GM12891 (cell line): ENCODE measurements at regions not wholly inside any gene's neighbourhood (a gene's known extent, or its start where the extent isn't known, plus 50 kb on each side); places are given as distances from the start of the nearest gene placed in this dataset.

ENCODE experiments used
- DNase-seq: peaks from one replicate; pipeline ENCODE4 v3.0.0; 2011; ENCODE audit warnings: low spot score; ENCODE audit not compliant: insufficient read length
- FAIRE-seq: peaks from 2 replicates; lab custom pipeline; 2011; peaks lifted over from hg19 to GRCh38; lab: Jason Lieb, UNC
- PAX5 ChIP-seq: IDR thresholded peaks from 2 replicates; pipeline ENCODE4 v1.6.1; 2011; ENCODE audit warnings: low read length, moderate library complexity, mild to moderate bottlenecking; ENCODE audit not compliant: insufficient read depth, severe bottlenecking
- POLR2A ChIP-seq: IDR thresholded peaks from 2 replicates; pipeline ENCODE4 v1.6.1; 2011; ENCODE audit warnings: low read depth, low read length, control low read depth
- POLR2AphosphoS5 ChIP-seq: IDR thresholded peaks from 2 replicates; pipeline ENCODE4 v1.6.1; 2011; ENCODE audit warnings: low read depth, low read length, control low read depth
- POU2F2 ChIP-seq: IDR thresholded peaks from 2 replicates; pipeline ENCODE4 v1.6.1; 2011; ENCODE audit warnings: low read depth, mild to moderate bottlenecking, control low read depth, low read length, moderate library complexity
- SPI1 ChIP-seq: IDR thresholded peaks from 2 replicates; pipeline ENCODE4 v1.6.1; 2011; ENCODE audit warnings: low read depth, low read length, control low read depth
- TAF1 ChIP-seq: IDR thresholded peaks from 2 replicates; pipeline ENCODE4 v1.6.1; 2011; ENCODE audit warnings: low read depth, low read length, control low read depth

DNA sequence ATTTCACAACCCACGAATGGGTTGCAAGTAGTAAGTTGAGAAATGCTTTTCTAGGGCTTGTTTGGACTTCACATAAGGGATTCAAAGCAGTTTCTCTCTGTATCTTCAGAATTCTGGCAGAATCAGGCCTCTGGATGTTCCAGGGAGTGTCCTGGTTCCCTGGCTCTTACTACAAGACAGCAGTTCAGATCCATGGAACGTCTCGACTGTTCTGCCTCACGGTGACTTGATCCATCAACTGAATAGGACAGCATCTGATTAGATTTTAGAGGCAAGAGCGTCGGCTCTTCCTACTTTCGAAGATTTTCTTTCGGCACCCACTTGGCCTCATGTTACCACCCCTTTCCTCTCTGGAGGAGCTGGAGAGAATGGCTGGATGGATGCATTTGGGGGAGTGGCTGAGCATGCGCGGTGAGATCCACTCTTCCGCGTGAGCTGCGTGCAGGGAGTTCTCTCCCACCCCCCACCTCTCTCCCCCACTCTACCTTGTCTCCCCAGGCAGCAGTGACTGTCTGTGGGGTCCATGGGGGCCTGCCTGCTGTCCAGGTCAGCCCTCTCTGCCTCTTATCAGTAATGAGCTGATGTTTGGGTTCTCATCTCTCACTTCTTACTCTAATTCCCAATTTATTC lies 132.5 kb downstream of the VAPA start:
- TF ChIP-seq PAX5 (no peak), POLR2A (no peak), POU2F2 (no peak), POLR2AphosphoS5 (no peak), SPI1 (no peak), TAF1 (no peak)
- FAIRE-seq = no peak
- DNase-seq = no peak

DNA sequence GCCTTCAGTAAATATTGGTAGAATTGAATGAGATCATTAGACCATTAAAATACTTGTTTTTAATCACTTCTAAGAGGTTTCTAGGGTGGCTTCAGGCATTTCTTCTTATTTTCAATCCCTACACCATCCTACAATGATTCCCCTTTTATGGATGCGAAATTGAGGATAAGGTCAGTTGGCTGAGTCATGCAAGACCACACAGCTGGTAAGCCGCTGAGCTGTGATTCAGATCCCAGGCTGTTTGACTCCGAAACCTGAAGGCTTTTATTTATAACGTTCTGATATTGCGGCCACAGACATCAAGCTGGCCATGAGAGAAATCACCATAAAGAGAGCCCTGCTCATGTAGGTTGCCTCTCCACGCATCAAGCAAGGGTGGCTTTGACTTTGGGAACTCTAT lies 133.4 kb downstream of the VAPA start:
- FAIRE-seq (no peak), DNase-seq (no peak)
- TF ChIP-seq POLR2AphosphoS5 (no peak), SPI1 (no peak), POLR2A (no peak), TAF1 (no peak), POU2F2 (no peak), PAX5 (no peak)

DNA sequence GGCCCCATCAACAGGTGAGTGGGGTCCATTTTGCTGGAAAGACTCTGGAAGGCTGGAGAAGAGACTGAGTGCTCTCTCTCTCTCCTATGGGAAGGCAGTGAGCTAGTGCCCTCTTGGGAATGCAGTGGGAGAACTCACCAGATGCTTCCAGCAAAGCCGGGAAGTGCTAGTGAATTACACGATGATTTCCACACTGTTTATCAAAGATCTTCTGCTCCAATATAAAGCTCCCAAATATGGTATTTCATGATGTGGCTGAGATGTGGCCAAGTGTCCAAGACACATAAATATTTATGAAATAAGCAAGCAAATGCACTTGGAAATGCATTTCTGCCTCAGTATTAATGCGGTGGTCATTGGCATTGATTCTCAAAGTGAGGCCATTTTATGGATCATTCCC lies 135.9 kb downstream of the VAPA start:
- DNase-seq (no peak), FAIRE-seq (no peak)
- TF ChIP-seq TAF1 = no peak
- TF ChIP-seq POLR2AphosphoS5 = no peak
- no peak for TF ChIP-seq SPI1
- TF ChIP-seq PAX5 = no peak
- no peak for TF ChIP-seq POU2F2
- no peak for TF ChIP-seq POLR2A

DNA sequence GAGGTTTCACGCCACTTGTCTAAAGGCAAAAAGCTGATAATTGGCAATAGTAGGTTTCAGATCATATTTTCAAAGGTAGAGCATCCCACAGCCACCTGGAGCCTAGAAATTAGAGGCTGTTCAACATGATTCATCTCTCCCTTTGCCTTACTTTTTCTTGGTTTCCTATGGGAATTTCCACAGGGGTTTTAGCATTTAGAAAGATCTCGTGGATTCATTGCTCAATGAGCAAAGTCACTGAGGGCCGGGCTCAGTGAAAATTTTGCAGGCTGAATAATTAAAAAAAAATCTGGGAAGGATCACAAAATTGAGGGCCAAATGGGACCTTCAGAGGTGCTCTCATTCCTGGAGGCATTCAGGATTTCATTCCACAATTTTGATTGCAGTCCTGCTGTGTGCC lies 137.1 kb downstream of the VAPA start:
- no peak for FAIRE-seq
- no peak for DNase-seq
- TF ChIP-seq SPI1 (no peak), TAF1 (no peak), POU2F2 (no peak)

DNA sequence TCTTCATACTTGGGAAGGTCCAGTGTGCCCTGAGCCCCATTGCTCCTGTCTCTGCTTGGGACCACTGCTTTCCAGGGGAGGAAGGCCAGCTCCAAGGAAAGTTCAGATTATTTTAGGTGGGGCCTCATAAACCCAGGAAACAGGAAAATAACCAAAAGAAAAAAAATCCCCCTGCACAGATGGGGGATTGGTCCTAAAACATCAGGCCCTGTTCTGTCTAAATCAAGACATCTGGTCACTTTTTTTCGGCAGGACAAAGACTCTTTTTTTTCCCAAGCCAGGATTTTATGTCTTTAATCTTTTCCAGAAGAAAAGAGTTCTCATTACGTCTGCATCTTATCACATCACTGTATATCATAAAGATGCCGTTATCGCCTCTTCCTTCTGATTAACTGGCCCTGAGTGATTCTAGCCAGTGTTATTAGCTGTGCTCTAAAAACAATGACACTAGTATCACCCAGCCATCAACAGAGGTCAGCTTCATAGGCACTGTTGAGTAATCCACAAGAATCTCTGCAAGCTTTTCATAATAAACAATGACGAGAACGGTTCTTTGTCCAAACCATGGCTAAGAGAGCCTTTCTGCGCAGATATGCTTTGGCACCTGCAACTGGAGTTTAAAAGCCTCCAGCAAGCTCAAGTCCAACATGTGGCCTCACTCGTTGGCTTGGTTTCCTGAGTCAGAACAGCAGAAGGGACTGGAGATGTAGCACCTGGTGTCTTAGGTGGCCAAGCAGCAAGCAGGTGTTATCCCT lies 138.2 kb downstream of the VAPA start:
- DNase-seq = no peak
- TF ChIP-seq POLR2AphosphoS5 (no peak), POU2F2 (no peak), TAF1 (no peak)
- no peak for FAIRE-seq

DNA sequence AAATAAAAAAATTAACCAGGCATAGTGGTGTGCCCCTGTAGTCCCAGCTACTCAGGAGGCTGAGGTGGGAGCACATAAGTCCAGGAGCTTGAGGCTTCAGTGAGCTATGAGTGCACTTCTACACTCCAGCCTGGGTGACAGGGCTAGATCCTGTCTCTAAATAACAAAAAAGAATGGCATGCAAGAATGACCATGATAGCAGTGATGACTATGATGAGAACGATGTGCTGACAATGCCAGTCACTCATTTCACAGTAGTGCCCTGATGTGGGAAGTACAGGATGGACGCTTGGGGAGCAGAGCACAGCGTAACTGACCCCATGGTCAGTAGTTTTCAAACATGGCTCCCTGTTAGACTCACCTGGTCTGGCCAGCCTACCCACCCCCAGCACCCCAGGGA lies 139.1 kb downstream of the VAPA start:
- TF ChIP-seq SPI1 = no peak
- no peak for TF ChIP-seq PAX5
- no peak for TF ChIP-seq POU2F2
- TF ChIP-seq POLR2AphosphoS5 = no peak
- no peak for TF ChIP-seq POLR2A
- no peak for TF ChIP-seq TAF1
- no peak for FAIRE-seq

DNA sequence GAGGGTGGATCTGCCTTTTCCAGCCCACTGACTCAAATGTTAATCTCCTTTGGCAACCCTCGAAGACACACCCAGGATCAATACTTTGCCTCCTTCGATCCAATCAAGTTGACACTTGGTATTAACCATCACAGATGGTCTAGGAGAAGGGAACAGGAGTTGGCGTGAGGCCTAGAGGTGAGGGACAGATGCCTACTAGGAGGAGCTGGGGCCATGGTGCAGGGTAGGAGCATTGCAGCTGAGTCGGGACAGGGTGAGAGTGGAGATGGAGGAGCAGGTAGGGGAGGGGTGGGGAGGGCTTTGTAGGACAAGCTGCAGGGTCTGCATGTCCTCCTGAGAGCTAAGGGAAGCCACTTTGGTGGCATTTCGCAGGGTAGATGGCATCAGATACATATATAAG lies 140.0 kb downstream of the VAPA start:
- DNase-seq = no peak
- TF ChIP-seq TAF1 = no peak
- no peak for TF ChIP-seq POLR2AphosphoS5
- no peak for TF ChIP-seq POLR2A
- TF ChIP-seq SPI1 = no peak
- no peak for TF ChIP-seq POU2F2
- no peak for TF ChIP-seq PAX5
- FAIRE-seq = no peak

More for the DNA sequence above, 139.1 kb downstream of the VAPA start:
- no peak for DNase-seq

DNA sequence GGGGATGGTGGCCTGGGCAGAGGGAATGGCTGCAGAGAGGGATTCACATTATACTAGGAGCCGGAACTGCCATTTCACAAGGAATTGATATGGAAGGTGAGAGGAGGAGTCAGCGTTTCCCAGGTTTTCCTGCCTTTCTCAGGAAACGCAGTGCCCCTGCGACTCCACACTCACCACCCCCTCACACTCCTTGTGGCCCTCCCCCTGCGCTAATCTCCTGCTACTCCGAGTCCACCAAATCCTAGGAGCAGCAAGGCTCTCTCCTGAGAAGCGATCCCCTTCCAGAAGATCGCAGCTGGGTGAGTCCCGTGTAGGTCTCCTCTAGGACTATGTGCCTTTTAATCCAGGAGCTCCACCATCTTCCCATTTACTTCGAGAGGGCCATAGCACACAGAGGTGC lies 140.6 kb downstream of the VAPA start:
- FAIRE-seq = no peak
- no peak for TF ChIP-seq POLR2A
- no peak for TF ChIP-seq POLR2AphosphoS5
- TF ChIP-seq POU2F2 = no peak
- no peak for TF ChIP-seq SPI1
- TF ChIP-seq PAX5 = no peak
- no peak for TF ChIP-seq TAF1
- DNase-seq = no peak

DNA sequence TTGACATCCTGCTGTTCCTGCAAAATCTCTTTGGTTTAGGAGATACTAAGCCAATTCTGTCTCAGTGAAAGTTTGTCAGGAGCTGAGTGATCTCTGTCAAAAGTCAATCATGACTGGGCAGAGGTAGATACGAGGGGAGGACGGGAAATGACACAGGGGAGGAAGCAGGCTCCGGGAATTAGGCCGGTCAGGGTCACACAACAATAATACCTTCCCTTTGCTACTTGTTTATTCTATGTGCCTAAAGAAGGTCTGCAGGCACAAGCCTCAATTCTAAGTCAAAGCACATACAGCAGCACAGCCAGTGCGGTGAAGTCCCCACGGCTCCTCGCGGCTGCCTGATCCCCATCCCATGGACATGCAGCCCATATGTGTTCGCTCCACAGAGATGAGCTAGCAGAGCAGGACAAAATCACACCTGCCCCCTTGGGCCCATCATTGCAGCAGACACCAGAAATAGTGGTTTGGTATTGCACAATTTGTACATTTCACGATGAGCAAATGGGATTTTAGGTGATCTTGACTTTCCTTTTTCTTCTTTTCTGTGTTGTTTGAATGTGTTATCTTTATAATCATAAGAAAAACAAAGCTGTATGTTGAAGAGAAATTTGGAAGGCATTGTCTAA lies 141.4 kb downstream of the VAPA start:
- DNase-seq (no peak), FAIRE-seq (no peak)
- TF ChIP-seq SPI1 (no peak), POLR2A (no peak), POU2F2 (no peak), PAX5 (no peak), TAF1 (no peak), POLR2AphosphoS5 (no peak)

DNA sequence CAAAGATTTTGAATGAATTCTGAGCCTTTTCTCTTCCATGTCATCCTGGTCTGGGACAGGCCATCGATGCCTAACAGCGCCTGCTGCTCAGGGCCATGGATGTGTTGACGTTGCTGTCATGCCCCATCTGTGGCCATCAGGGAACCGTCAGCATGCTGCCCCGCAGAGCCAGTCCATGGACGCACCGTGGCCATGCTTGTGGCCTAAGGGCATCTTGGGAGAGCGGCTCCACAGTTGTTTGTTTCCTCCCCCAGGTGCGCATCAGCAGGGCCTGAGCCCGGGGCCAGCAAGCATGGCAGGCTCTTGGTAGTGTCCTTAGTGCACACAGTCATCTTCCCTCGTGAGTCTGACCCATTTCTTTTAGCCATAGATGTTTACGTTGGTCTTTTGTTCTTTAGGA lies 142.7 kb downstream of the VAPA start:
- FAIRE-seq (no peak), DNase-seq (no peak)
- TF ChIP-seq PAX5 = no peak
- TF ChIP-seq SPI1 = no peak
- TF ChIP-seq POU2F2 = no peak
- no peak for TF ChIP-seq POLR2AphosphoS5
- TF ChIP-seq TAF1 = no peak
- no peak for TF ChIP-seq POLR2A
